HL-60 (cell line): ENCODE measurements at regions not wholly inside any gene's neighbourhood (a gene's known extent, or its start where the extent isn't known, plus 50 kb on each side); places are given as distances from the start of the nearest gene placed in this dataset.
"Not testable (repeated sequence)": the region's sequence is repeated elsewhere in the genome, so short reads cannot be mapped to it uniquely, and the experiment has no call there.

ENCODE experiments used
- DNase-seq, 2 experiments: peaks; one replicate each; pipeline ENCODE4 v3.0.0-alpha.2; 2010 to 2020; ENCODE audit warnings: low read depth in 1 of 2, low spot score in 1 of 2
- H3K27ac ChIP-seq: fragments of 250-450 bp; sonication (Bioruptor Pico); replicated peaks from 2 replicates; pipeline ENCODE4 v1.5.1; 2020; ENCODE audit warnings: mild to moderate bottlenecking, moderate library complexity
- H3K27me3 ChIP-seq: fragments of 250-450 bp; sonication (Bioruptor Pico); 2 replicates; pipeline ENCODE4 v1.5.1; 2021; ENCODE audit warnings: mild to moderate bottlenecking, moderate library complexity; ENCODE audit not compliant: insufficient read depth, poor library complexity, severe bottlenecking
- H3K4me3 ChIP-seq: replicated peaks from 2 replicates; pipeline ENCODE4 v1.5.1; 2011; ENCODE audit warnings: mild to moderate bottlenecking, control low read depth, low read length; ENCODE audit not compliant: insufficient read depth
- CTCF ChIP-seq: IDR thresholded peaks from one replicate; pipeline ENCODE4 v1.5.1; 2011; ENCODE audit warnings: low read length, control low read depth, inconsistent platforms; ENCODE audit not compliant: insufficient read depth
- GABPA ChIP-seq: IDR thresholded peaks from 2 replicates; pipeline ENCODE4 v1.6.1; 2012; ENCODE audit warnings: low read depth
- POLR2AphosphoS5 ChIP-seq: IDR thresholded peaks from 2 replicates; pipeline ENCODE4 v1.6.1; 2012; ENCODE audit warnings: low read depth
- REST ChIP-seq: IDR thresholded peaks from 2 replicates; pipeline ENCODE4 v1.6.1; 2012; ENCODE audit warnings: low read depth; ENCODE audit not compliant: insufficient replicate concordance
- SPI1 ChIP-seq: IDR thresholded peaks from 2 replicates; pipeline ENCODE4 v1.6.1; 2012; ENCODE audit warnings: low read depth, mild to moderate bottlenecking, borderline replicate concordance

- H3K27me3 ChIP-seq = no peaks in the 10 kb centered on the region
- H3K27ac ChIP-seq = no peak overlapping the region
- TF ChIP-seq REST = no peak
- no peak for TF ChIP-seq SPI1
- no peak for TF ChIP-seq POLR2AphosphoS5
- TF ChIP-seq GABPA = no peak
- TF ChIP-seq CTCF = no peak
- no peak overlapping the region for H3K4me3 ChIP-seq
- no peak for DNase-seq
These were observed 618.3 kb upstream of the AUTS2 start for GRCh38 chr7:68980011-68980410.

- not testable (repeated sequence) for H3K27ac ChIP-seq, H3K27me3 ChIP-seq, H3K4me3 ChIP-seq, DNase-seq
These were observed 617.8 kb upstream of the AUTS2 start for GRCh38 chr7:68980432-68980831.

DNA sequence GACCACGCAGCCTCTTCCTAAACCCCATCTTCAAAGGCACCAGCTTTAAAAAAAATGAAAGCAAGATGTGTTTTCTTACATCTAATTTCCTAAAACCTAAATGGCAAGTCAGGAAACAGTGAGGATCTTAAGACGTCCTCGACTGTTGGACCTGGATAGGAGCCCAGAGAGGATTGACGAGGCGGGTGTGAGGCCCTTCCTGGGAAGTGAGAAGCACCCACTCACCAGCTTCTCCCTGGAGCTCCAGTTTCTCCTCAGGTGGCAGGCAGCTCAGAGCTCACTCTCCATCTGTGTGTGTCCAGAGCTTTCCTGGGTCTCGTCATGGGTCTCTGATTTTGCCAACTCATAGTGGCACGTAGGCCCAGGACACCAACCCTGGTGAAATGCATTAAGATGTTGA, 614.0 kb upstream of the AUTS2 start:
- Histone ChIP-seq H3K27me3 (no peaks in the 10 kb centered on the region), H3K27ac (no peak overlapping the region), H3K4me3 (no peak overlapping the region)
- TF ChIP-seq CTCF (no peak), POLR2AphosphoS5 (no peak), GABPA (no peak), SPI1 (no peak), REST (no peak)
- DNase-seq = no peak

DNA sequence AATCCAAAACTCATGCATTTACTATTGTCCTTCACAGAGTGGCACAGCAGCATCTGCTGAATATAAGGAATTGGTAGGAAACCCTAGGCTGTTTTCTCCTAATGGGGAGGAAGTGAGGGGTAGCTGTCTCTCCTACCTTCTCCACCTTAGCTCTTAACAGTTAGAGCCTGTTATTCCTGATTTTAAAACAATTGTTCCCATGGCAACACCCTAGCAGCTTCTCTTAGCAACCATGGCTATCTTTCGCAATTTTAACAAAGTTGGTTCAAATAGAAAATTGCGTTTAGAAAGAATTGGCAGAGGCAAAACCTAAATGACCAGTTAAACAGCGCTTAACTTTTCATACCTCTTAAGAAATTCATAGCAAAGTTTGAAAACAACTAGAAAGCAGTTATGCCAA, 603.4 kb upstream of the AUTS2 start:
- H3K27ac ChIP-seq = no peak overlapping the region
- DNase-seq = no peak
- no peak overlapping the region for H3K4me3 ChIP-seq
- H3K27me3 ChIP-seq = no peaks in the 10 kb centered on the region
- TF ChIP-seq SPI1 (no peak), POLR2AphosphoS5 (no peak)

DNA sequence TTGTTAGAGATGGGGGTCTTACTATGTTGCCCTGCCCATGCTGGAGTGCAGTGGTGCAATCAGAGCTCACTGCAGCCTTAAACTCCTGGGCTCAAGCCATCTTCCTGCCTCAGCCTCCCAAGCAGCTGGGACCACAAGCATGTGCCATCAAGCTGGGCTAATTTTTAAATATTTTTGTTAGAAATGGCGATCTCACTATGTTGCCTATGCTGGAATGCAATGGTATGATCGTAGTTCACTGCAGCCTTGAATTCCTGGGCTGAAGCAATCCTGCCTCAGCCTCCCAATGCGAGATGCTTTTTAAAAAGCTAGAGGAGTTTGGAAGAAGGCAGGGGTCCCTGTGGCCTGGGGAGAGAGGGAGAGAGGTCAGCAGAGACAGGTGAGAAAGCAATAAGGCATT, 600.1 kb upstream of the AUTS2 start:
- no peak overlapping the region for H3K27ac ChIP-seq
- no peak overlapping the region for H3K4me3 ChIP-seq
- no peak for DNase-seq
- H3K27me3 ChIP-seq = no peaks in the 10 kb centered on the region
- TF ChIP-seq SPI1 = no peak
